GM12891 (cell line): ENCODE measurements at regions not wholly inside any gene's neighbourhood (a gene's known extent, or its start where the extent isn't known, plus 50 kb on each side); places are given as distances from the start of the nearest gene placed in this dataset.
"Not testable (repeated sequence)": the region's sequence is repeated elsewhere in the genome, so short reads cannot be mapped to it uniquely, and the experiment has no call there.

ENCODE experiments used
- DNase-seq: peaks from one replicate; pipeline ENCODE4 v3.0.0; 2011; ENCODE audit warnings: low spot score; ENCODE audit not compliant: insufficient read length
- FAIRE-seq: peaks from 2 replicates; lab custom pipeline; 2011; peaks lifted over from hg19 to GRCh38; lab: Jason Lieb, UNC
- PAX5 ChIP-seq: IDR thresholded peaks from 2 replicates; pipeline ENCODE4 v1.6.1; 2011; ENCODE audit warnings: low read length, moderate library complexity, mild to moderate bottlenecking; ENCODE audit not compliant: insufficient read depth, severe bottlenecking
- POLR2A ChIP-seq: IDR thresholded peaks from 2 replicates; pipeline ENCODE4 v1.6.1; 2011; ENCODE audit warnings: low read depth, low read length, control low read depth
- POLR2AphosphoS5 ChIP-seq: IDR thresholded peaks from 2 replicates; pipeline ENCODE4 v1.6.1; 2011; ENCODE audit warnings: low read depth, low read length, control low read depth
- POU2F2 ChIP-seq: IDR thresholded peaks from 2 replicates; pipeline ENCODE4 v1.6.1; 2011; ENCODE audit warnings: low read depth, mild to moderate bottlenecking, control low read depth, low read length, moderate library complexity
- SPI1 ChIP-seq: IDR thresholded peaks from 2 replicates; pipeline ENCODE4 v1.6.1; 2011; ENCODE audit warnings: low read depth, low read length, control low read depth
- TAF1 ChIP-seq: IDR thresholded peaks from 2 replicates; pipeline ENCODE4 v1.6.1; 2011; ENCODE audit warnings: low read depth, low read length, control low read depth

- FAIRE-seq (no peak), DNase-seq (no peak)
- no peak for TF ChIP-seq POLR2AphosphoS5
- no peak for TF ChIP-seq SPI1
- no peak for TF ChIP-seq POU2F2
- TF ChIP-seq TAF1, result no peak
- TF ChIP-seq PAX5, result no peak
- TF ChIP-seq POLR2A, result no peak
Observed at GRCh38 chr2:144659731-144660275, 139.9 kb upstream of the ZEB2 start.

- no peak for TF ChIP-seq POLR2A
- TF ChIP-seq POLR2AphosphoS5, result no peak
- no peak for TF ChIP-seq POU2F2
- TF ChIP-seq SPI1, result no peak
- TF ChIP-seq PAX5, result no peak
- TF ChIP-seq TAF1, result no peak
- FAIRE-seq, result no peak
- DNase-seq, result no peak
Observed at GRCh38 chr2:144654523-144654922, 134.6 kb upstream of the ZEB2 start.

GRCh38 chr2:144650907-144651306 lies 131.0 kb upstream of the ZEB2 start:
- no peak for DNase-seq
- TF ChIP-seq PAX5 (no peak), SPI1 (no peak), POU2F2 (no peak), TAF1 (no peak), POLR2A (no peak), POLR2AphosphoS5 (no peak)
- no peak for FAIRE-seq

- DNase-seq, result no peak
- TF ChIP-seq POLR2AphosphoS5 (no peak), PAX5 (no peak), SPI1 (no peak), POU2F2 (no peak), POLR2A (no peak), TAF1 (no peak)
- FAIRE-seq, result no peak
Observed at GRCh38 chr2:144648837-144649465, 129.0 kb upstream of the ZEB2 start.

DNA sequence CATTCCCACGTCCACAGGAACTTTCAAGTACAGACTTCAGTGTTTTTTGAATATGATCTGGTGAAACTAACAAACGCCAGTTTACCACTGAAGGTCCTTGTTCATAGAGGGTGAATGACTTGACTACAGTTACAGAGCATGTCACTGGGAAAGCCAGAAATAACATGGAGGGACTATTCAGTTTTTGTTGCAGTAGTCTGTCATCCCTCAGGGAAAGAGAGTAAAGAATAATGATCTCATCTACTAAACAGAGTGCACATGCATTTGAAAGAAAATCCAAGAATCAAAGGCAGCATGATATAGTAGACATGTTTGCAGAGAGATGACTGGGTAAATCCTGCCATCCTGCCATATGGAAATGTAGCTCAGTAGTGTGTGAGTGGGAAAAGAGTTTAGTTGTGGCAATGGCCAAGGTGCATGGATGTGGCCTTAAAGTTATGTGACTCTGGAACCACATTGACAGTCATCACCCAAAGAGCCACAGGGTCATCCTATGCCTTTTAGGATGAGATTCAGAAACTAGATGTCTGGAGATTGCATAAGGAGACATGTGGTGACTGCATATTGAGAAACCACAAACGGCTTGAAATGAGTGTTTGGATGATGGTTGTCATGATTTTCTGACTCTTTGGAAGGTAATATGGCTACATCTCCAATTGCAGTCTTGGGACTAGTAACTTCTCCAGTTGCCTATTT lies 125.3 kb upstream of the ZEB2 start:
- DNase-seq, result no peak
- FAIRE-seq, result no peak
- TF ChIP-seq PAX5, result no peak
- TF ChIP-seq POLR2AphosphoS5, result no peak
- TF ChIP-seq POU2F2, result no peak
- no peak for TF ChIP-seq SPI1
- TF ChIP-seq TAF1, result no peak
- no peak for TF ChIP-seq POLR2A

DNA sequence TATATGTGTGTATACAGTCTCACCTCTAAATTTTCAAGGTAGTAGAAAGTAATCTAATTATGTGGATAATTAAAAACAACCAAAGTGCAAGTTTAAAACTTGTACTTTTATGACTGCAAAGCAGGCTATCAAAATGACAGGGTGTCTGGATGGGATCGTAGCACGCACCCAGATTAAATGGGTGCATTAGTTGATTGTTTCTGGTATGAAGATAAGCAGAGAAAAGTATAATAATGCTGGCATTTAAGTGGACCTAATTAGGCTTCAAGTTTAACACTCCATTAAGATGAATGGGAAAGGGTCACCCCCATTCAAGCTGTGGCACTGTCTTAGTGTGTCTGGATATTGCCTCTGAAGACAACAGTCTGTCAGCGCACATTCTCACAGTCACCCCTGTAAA lies 124.6 kb upstream of the ZEB2 start:
- no peak for TF ChIP-seq POLR2AphosphoS5
- TF ChIP-seq SPI1, result no peak
- no peak for TF ChIP-seq PAX5
- no peak for TF ChIP-seq POU2F2
- TF ChIP-seq TAF1, result no peak
- no peak for TF ChIP-seq POLR2A
- DNase-seq (no peak), FAIRE-seq (no peak)

GRCh38 chr2:144643537-144644336 lies 123.8 kb upstream of the ZEB2 start:
- no peak for TF ChIP-seq PAX5
- no peak for TF ChIP-seq POU2F2
- no peak for TF ChIP-seq SPI1
- TF ChIP-seq POLR2AphosphoS5, result no peak
- TF ChIP-seq TAF1, result no peak
- no peak for FAIRE-seq
- no peak for DNase-seq

GRCh38 chr2:144642856-144643255 lies 122.9 kb upstream of the ZEB2 start:
- FAIRE-seq, result no peak
- no peak for DNase-seq
- TF ChIP-seq POLR2AphosphoS5, result no peak
- TF ChIP-seq PAX5, result no peak
- no peak for TF ChIP-seq TAF1

DNA sequence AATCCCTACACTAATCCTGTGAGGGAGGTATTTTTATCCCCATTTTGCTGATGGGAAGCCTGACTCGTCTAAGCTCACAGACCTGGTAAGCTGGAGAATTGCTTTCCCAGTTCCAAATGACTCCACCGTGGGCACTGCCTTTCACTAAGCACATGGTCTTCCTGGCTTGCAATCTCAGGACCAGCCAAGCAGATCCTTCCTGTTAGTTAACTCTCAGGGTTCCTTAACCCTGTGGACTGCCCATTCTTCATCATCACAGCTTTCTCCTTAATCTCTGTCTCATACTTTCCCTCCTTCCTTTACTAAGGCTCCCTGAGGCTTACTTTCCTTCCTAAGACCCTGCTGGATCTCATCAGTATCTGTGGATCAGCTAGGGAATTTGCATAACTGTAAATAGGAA lies 122.2 kb upstream of the ZEB2 start:
- DNase-seq (no peak), FAIRE-seq (no peak)
- TF ChIP-seq POU2F2, result no peak
- no peak for TF ChIP-seq SPI1
- TF ChIP-seq TAF1, result no peak
- no peak for TF ChIP-seq POLR2AphosphoS5
- TF ChIP-seq POLR2A, result no peak
- TF ChIP-seq PAX5, result no peak

DNA sequence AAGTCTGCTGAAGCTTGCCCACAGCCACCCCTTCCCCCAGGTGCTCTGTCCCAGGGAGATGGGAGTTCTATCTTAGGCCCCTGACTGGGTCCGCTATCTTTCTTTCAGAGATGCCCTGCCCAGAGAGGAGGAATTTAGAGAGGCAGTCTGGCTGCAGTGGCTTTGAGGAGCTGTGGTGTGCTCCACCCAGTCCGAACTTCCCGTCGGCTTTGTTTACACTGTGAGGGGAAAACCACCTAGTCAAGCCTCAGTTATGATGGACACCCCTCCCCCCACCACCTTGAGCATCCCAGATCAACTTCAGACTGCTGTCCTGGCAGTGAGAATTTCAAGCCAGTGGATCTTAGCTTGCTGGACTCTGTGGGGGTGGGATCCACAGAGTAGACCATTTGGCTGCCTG lies 118.3 kb upstream of the ZEB2 start:
- FAIRE-seq, DNase-seq: not testable (repeated sequence)

DNA sequence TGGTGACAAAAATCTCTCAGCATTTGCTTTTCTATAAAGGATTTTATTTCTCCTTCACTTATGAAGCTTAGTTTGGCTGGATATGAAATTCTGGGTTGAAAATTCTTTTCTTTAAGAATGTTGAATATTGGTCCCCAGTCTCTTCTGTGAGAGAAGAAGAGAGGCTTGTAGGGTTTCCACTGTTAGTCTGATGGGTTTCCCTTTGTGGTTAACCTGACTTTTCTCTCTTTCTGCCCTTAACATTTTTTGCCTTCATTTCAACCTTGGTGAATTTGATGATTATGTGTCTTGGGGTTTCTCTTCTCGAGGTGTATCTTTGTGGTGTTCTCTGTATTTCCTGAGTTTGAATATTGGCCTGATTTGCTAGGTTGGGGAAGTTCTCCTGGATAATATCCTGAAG lies 116.9 kb upstream of the ZEB2 start:
- not testable (repeated sequence) for FAIRE-seq, DNase-seq
